Uterus (tissue), 3 donors: ENCODE measurements at regions not wholly inside any gene's neighbourhood (a gene's known extent, or its start where the extent isn't known, plus 50 kb on each side); places are given as distances from the start of the nearest gene placed in this dataset.

Experiments used
- DNase-seq, 2 donors: peaks; one replicate each; pipeline ENCODE4 v3.0.0-alpha.2; 2019 to 2020
- H3K27ac ChIP-seq, 2 donors: fragments of 200-600 bp; sonication (generic); 1 replicate in 1 of 2; 2 replicates in 1 of 2; pipeline ENCODE4 v1.5.1; 2016 to 2018
- H3K27me3 ChIP-seq, 2 donors: fragments of 200-600 bp; sonication (generic); one replicate each; pipeline ENCODE4 v1.5.1; 2018 to 2019; ENCODE audit warnings: control low read depth in 1 of 2
- H3K36me3 ChIP-seq, 2 donors: fragments of 200-600 bp; sonication (generic); one replicate each; pipeline ENCODE4 v1.5.1; 2019; ENCODE audit warnings: control low read depth in 1 of 2
- H3K4me1 ChIP-seq, 2 donors: fragments of 200-600 bp; sonication (generic); one replicate each; pipeline ENCODE4 v1.5.1; 2018 to 2019; ENCODE audit warnings: control low read depth in 1 of 2
- H3K4me3 ChIP-seq, 2 donors: fragments of 200-600 bp; sonication (generic); 1 replicate in 1 of 2; 2 replicates in 1 of 2; pipeline ENCODE4 v1.5.1; 2018 to 2019; ENCODE audit warnings: mild to moderate bottlenecking in 1 of 2
- H3K9me3 ChIP-seq, 2 donors: fragments of 200-600 bp; sonication (generic); one replicate each; pipeline ENCODE4 v1.5.1; 2019; ENCODE audit warnings: control low read depth in 1 of 2
- POLR2A ChIP-seq, 2 donors: fragments of 450-650 bp; IDR thresholded peaks; one replicate each; pipeline ENCODE4 v1.6.1; 2016; ENCODE audit warnings: antibody characterized with exemption in 2 of 2, mild to moderate bottlenecking in 1 of 2, moderate library complexity in 1 of 2
- intact Hi-C: fragments of 100-400 bp; cut with DNase I; formaldehyde crosslinking; loops from one replicate; pipeline ENCODE4 v1.15.1; 2023; ENCODE audit warnings: low total_unique reads
- TF ChIP-seq, protein P1 (sequence below), 4 experiments: fragments of 200-600 bp in 2 of 4; fragments of 450-650 bp in 2 of 4; sonication (generic) in 2 of 4; IDR thresholded peaks; one replicate each; pipeline ENCODE4 v1.5.1; 2016 to 2019; ENCODE audit warnings: antibody characterized with exemption in 4 of 4, mild to moderate bottlenecking in 2 of 4, moderate library complexity in 1 of 4
- donor health status: DM: yes; HTN: yes; CAD: no.

DNA sequence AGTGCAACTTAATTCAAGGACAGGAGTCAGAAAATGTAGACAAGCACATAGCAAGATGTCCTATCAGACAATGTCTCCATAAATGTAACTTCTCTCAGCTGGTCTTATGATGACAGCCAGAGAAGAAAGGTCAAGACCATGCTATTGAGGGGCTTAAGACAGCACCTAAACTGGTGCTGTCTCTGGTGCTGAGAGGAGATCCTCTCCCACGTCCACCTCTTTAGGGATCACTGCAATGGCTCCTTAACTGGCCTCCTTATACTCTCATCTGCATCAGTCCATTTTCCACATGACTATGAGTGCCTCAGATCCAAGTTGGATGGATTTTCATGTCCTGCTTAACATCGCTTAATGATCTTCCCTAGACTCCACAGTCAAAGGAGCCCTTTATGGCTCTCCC, 210.6 kb downstream of the ARL4A start:
- intact Hi-C loops: no loop called here
- DNase-seq: no peak
- H3K4me1 ChIP-seq: no peaks in the 10 kb centered on the region
- H3K27ac ChIP-seq: no peak overlapping the region
- TF ChIP-seq, protein P1, sequence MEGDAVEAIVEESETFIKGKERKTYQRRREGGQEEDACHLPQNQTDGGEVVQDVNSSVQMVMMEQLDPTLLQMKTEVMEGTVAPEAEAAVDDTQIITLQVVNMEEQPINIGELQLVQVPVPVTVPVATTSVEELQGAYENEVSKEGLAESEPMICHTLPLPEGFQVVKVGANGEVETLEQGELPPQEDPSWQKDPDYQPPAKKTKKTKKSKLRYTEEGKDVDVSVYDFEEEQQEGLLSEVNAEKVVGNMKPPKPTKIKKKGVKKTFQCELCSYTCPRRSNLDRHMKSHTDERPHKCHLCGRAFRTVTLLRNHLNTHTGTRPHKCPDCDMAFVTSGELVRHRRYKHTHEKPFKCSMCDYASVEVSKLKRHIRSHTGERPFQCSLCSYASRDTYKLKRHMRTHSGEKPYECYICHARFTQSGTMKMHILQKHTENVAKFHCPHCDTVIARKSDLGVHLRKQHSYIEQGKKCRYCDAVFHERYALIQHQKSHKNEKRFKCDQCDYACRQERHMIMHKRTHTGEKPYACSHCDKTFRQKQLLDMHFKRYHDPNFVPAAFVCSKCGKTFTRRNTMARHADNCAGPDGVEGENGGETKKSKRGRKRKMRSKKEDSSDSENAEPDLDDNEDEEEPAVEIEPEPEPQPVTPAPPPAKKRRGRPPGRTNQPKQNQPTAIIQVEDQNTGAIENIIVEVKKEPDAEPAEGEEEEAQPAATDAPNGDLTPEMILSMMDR (IDR thresholded peaks at IDR 0.05): no peak
- TF ChIP-seq POLR2A (IDR thresholded peaks at IDR 0.05): no peak
- no peaks in the 10 kb centered on the region for H3K27me3 ChIP-seq
- no peak overlapping the region for H3K4me3 ChIP-seq
- H3K9me3 ChIP-seq: no peaks in the 10 kb centered on the region
- no peaks in the 10 kb centered on the region for H3K36me3 ChIP-seq

DNA sequence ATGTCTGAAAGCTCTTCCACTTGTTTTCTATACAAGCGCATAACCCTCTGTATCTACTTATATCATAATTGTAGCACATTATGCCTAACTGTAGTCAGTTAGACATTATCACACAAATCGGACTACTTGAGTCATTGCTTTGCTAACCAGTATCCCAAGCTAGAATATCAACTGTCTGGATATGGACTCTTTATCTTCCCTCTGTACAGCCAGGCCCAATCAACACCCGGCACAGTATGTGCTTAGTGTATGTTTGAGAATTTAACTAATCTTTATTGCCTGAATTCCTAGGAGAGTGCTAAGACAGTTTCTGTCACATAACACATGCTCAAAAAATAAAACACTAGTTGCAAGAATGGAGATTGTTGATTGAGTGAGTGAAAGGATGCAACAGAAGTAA, 211.2 kb downstream of the ARL4A start:
- Histone ChIP-seq H3K27ac (no peak overlapping the region), H3K9me3 (no peaks in the 10 kb centered on the region), H3K27me3 (no peaks in the 10 kb centered on the region), H3K36me3 (no peaks in the 10 kb centered on the region), H3K4me1 (no peaks in the 10 kb centered on the region), H3K4me3 (no peak overlapping the region)
- DNase-seq: no peak
- TF ChIP-seq, protein P1 (IDR thresholded peaks at IDR 0.05): no peak
- TF ChIP-seq POLR2A (IDR thresholded peaks at IDR 0.05): no peak
- intact Hi-C loops: no loop called here

DNA sequence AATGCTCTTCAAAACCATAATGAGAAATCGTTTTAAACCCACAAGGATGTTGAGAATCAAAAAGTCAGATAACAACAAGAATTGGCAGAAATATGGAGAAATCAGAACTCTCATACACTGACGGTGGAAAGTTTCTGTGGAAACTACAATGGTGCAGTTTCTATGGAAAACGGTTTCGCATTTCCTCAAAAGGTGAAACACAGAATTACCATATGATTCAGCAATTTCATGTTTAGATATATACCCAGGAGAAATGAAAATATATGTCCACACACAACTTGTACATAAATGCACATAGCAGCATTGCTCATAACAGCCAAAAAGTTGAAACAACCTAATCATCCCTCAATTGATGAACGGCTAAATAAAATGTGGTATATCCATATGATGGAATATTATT, 218.2 kb downstream of the ARL4A start:
- no peak for TF ChIP-seq POLR2A (IDR thresholded peaks at IDR 0.05)
- TF ChIP-seq, protein P1 (IDR thresholded peaks at IDR 0.05): no peak
- H3K27ac ChIP-seq: no peak overlapping the region
- no peaks in the 10 kb centered on the region for H3K4me1 ChIP-seq
- intact Hi-C loops: no loop called here
- H3K36me3 ChIP-seq: no peaks in the 10 kb centered on the region
- no peak for DNase-seq
- no peaks in the 10 kb centered on the region for H3K9me3 ChIP-seq
- H3K27me3 ChIP-seq: no peaks in the 10 kb centered on the region
- H3K4me3 ChIP-seq: no peak overlapping the region

DNA sequence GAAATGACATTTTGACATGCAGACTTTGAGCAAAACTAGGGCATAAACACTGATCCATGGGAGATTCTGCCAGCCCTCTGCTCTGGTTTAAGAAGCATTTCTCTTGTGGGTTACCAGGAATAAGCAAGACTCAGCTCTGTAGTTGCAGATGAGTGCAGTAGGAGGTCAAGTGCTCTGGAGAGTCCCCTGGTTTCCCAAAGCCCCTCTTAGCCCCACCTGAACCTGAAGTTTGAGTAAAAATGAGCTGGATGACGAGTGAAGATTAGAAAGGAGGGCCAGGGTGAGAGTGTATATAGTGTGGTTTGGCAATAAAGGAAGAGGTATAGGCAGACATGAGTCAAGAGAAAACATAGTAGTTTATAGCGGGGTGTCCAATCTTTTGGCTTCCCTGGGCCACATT, 220.3 kb downstream of the ARL4A start:
- Histone ChIP-seq H3K9me3 (no peaks in the 10 kb centered on the region), H3K4me1 (no peaks in the 10 kb centered on the region), H3K36me3 (no peaks in the 10 kb centered on the region), H3K27ac (no peak overlapping the region), H3K27me3 (no peaks in the 10 kb centered on the region), H3K4me3 (no peak overlapping the region)
- intact Hi-C loops: no loop called here
- DNase-seq: no peak
- TF ChIP-seq POLR2A (IDR thresholded peaks at IDR 0.05): no peak
- TF ChIP-seq, protein P1 (IDR thresholded peaks at IDR 0.05): no peak

DNA sequence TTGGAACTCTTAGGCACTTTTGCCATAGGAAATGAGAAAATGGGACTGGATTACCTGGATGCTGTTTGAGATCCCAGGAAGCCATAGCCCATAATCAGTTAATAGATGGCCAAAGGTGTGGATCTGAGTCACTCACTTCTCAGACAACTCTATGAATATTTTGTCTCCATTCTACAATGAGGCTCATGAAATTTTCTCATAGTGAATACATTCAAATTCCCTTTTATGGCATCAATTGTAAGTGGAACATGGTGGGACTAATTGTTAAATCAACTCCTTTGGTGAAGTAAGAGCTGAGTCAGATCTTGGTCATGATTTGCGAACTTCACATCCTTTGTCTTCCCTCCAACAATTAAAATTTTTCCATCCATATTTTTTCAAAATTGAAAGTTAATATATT, 222.1 kb downstream of the ARL4A start:
- H3K4me3 ChIP-seq: no peak overlapping the region
- no peak for DNase-seq
- no peaks in the 10 kb centered on the region for H3K36me3 ChIP-seq
- H3K27me3 ChIP-seq: no peaks in the 10 kb centered on the region
- TF ChIP-seq, protein P1 (IDR thresholded peaks at IDR 0.05): no peak
- TF ChIP-seq POLR2A (IDR thresholded peaks at IDR 0.05): no peak
- no peak overlapping the region for H3K27ac ChIP-seq
- intact Hi-C loops: no loop called here
- no peaks in the 10 kb centered on the region for H3K9me3 ChIP-seq
- H3K4me1 ChIP-seq: no peaks in the 10 kb centered on the region
